Body of pancreas (tissue), 4 donors: ENCODE measurements at regions not wholly inside any gene's neighbourhood (a gene's known extent, or its start where the extent isn't known, plus 50 kb on each side); places are given as distances from the start of the nearest gene placed in this dataset.

ENCODE experiments used
- ATAC-seq: fragments of 150-250 bp; one replicate; pipeline ENCODE4 v1.9.1; 2016
- DNase-seq, 4 donors: peaks; one replicate each; pipeline ENCODE4 v3.0.0-alpha.2; 2019
- H3K27ac ChIP-seq, 4 donors: fragments of 200-600 bp; sonication (generic); 1 replicate in 3 of 4; 2 replicates in 1 of 4; pipeline versions ENCODE4 v1.5.1 to v1.6.1; 2016 to 2019; ENCODE audit warnings: mild to moderate bottlenecking in 1 of 4, mixed read lengths in 1 of 4, moderate library complexity in 1 of 4
- H3K27me3 ChIP-seq, 2 donors: fragments of 200-600 bp; sonication (generic); one replicate each; pipeline ENCODE4 v1.6.0; 2016; ENCODE audit warnings: mild to moderate bottlenecking in 1 of 2
- H3K36me3 ChIP-seq, 2 donors: fragments of 200-600 bp; sonication (generic); replicated peaks in 1 of 2; 2 replicates each; pipeline ENCODE4 v1.5.1; 2016; ENCODE audit warnings: low read depth in 2 of 2; ENCODE audit not compliant: insufficient read depth in 1 of 2
- H3K4me1 ChIP-seq: fragments of 200-600 bp; sonication (generic); one replicate; pipeline ENCODE4 v1.6.0; 2016
- H3K4me3 ChIP-seq, 2 donors: fragments of 200-600 bp; sonication (generic); 1 replicate in 1 of 2; 2 replicates in 1 of 2; pipeline ENCODE4 v1.5.1; 2016 to 2019
- H3K9me3 ChIP-seq, 3 donors: fragments of 200-600 bp; sonication (generic); 1 replicate in 2 of 3; 2 replicates in 1 of 3; pipeline ENCODE4 v1.5.1; 2016
- CTCF ChIP-seq, 7 experiments: fragments of 450-650 bp in 4 of 7; fragments of 200-600 bp in 3 of 7; sonication (generic) in 3 of 7; IDR thresholded peaks; one replicate each; pipeline ENCODE4 v1.5.1; 2016 to 2019; ENCODE audit warnings: antibody characterized with exemption in 7 of 7
- POLR2A ChIP-seq, 3 donors: fragments of 450-650 bp; IDR thresholded peaks; one replicate each; pipeline ENCODE4 v1.6.1; 2016; ENCODE audit warnings: antibody characterized with exemption in 3 of 3, mild to moderate bottlenecking in 2 of 3
- WGBS, 2 donors: methylation state at CpG; one replicate each; pipeline ENCODE4 v1.1.5; 2017; 5-methylcytosine and 5-hydroxymethylcytosine counted together
- intact Hi-C: fragments of 100-400 bp; cut with DNase I; formaldehyde crosslinking; loops from one replicate; pipeline ENCODE4 v1.15.1; 2023

- H3K9me3 ChIP-seq = no peaks in the 10 kb centered on the region
- ATAC-seq = no peak
- no peak overlapping the region for H3K4me3 ChIP-seq
- no peaks in the 10 kb centered on the region for H3K27me3 ChIP-seq
- TF ChIP-seq POLR2A (IDR thresholded peaks at IDR 0.05) (no peak), CTCF (IDR thresholded peaks at IDR 0.05) (no peak)
- 52 to 61% methylated on average over 3 of the region's 3 CpGs for WGBS, 2 donors
- no peak overlapping the region for H3K27ac ChIP-seq
- H3K4me1 ChIP-seq = no peaks in the 10 kb centered on the region
- no peak for DNase-seq
- no peaks in the 10 kb centered on the region for H3K36me3 ChIP-seq
- intact Hi-C loops = no loop called here
Measured at GRCh38 chr5:85769347-85769746, 848.4 kb upstream of the COX7C start.

- H3K4me1 ChIP-seq = no peaks in the 10 kb centered on the region
- no peak overlapping the region for H3K4me3 ChIP-seq
- H3K27me3 ChIP-seq = no peaks in the 10 kb centered on the region
- TF ChIP-seq POLR2A (IDR thresholded peaks at IDR 0.05) (no peak), CTCF (IDR thresholded peaks at IDR 0.05) (no peak)
- H3K9me3 ChIP-seq = no peaks in the 10 kb centered on the region
- intact Hi-C loops = no loop called here
- DNase-seq (no peak), ATAC-seq (no peak)
- H3K36me3 ChIP-seq = no peaks in the 10 kb centered on the region
- 80 to 87% methylated on average over 2 of the region's 2 CpGs for WGBS, 2 donors
- no peak overlapping the region for H3K27ac ChIP-seq
Measured at GRCh38 chr5:85784746-85785145, 833.0 kb upstream of the COX7C start.

- no peak for TF ChIP-seq CTCF (IDR thresholded peaks at IDR 0.05)
- TF ChIP-seq POLR2A (IDR thresholded peaks at IDR 0.05) = no peak
- no peaks in the 10 kb centered on the region for H3K9me3 ChIP-seq
- WGBS, 2 donors = 58 to 59% methylated on average over 3 of the region's 3 CpGs
- no peak overlapping the region for H3K4me3 ChIP-seq
- no peaks in the 10 kb centered on the region for H3K4me1 ChIP-seq
- intact Hi-C loops = no loop called here
- no peak for ATAC-seq
- no peak for DNase-seq
- H3K27ac ChIP-seq = no peak overlapping the region
- H3K27me3 ChIP-seq = no peaks in the 10 kb centered on the region
- no peaks in the 10 kb centered on the region for H3K36me3 ChIP-seq
Measured at GRCh38 chr5:85813146-85813545, 804.6 kb upstream of the COX7C start.

- Histone ChIP-seq H3K27me3 (no peaks in the 10 kb centered on the region), H3K27ac (no peak overlapping the region), H3K9me3 (no peaks in the 10 kb centered on the region), H3K4me1 (no peaks in the 10 kb centered on the region), H3K4me3 (no peak overlapping the region), H3K36me3 (no peaks in the 10 kb centered on the region)
- no peak for TF ChIP-seq POLR2A (IDR thresholded peaks at IDR 0.05)
- DNase-seq (no peak), ATAC-seq (no peak)
- intact Hi-C loops = no loop called here
Measured at GRCh38 chr5:85814596-85814995, 803.1 kb upstream of the COX7C start.

GRCh38 chr5:85823462-85824426, 794.0 kb upstream of the COX7C start:
- 38 to 56% methylated on average over 6 of the region's 6 CpGs for WGBS, 2 donors
- Histone ChIP-seq H3K27ac (no peak overlapping the region), H3K4me1 (no peaks in the 10 kb centered on the region), H3K4me3 (no peak overlapping the region), H3K27me3 (no peaks in the 10 kb centered on the region), H3K36me3 (no peaks in the 10 kb centered on the region), H3K9me3 (no peaks in the 10 kb centered on the region)
- no peak for TF ChIP-seq POLR2A (IDR thresholded peaks at IDR 0.05)
- TF ChIP-seq CTCF (IDR thresholded peaks at IDR 0.05) = no peak
- ATAC-seq (no peak), DNase-seq (no peak)
- intact Hi-C loops = no loop called here
